ENCODE measurements at regions not wholly inside any gene's neighbourhood (a gene's known extent, or its start where the extent isn't known, plus 50 kb on each side); places are given as distances from the start of the nearest gene placed in this dataset.

DNA sequence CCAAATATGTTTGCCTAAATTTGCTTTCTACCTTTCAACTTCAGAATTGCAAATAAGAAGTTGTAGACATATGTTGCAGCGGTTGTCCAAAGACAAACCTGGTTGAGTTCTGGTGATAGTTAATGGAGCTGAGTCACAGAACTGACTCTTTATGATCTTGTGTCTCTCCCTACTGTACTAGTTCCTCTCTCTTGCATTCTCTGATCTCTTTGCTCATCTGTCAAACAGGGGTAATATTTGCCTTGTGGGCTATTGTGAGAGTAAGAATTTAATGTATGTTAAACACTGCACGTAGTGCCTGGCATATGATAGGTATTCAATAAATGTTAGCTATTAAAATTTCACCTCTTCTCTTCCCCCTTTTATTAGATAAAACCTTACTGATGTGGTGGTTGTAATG, 283.5 kb upstream of the RGS6 start:
- H2AFZ ChIP-seq (ENCODE audit: low read depth, low read length): no peak overlapping the region
- no peaks in the 10 kb centered on the region for H3K9me2 ChIP-seq (ENCODE audit: insufficient read depth, low read length)
- no peak overlapping the region for H3K4me3 ChIP-seq (ENCODE audit: low read length)
- H3K36me3 ChIP-seq (ENCODE audit: insufficient read depth, low read length): no peaks in the 10 kb centered on the region
- H3K27me3 ChIP-seq (ENCODE audit: insufficient read depth, low read depth, low read length): no peaks in the 10 kb centered on the region
- no peaks in the 10 kb centered on the region for H4K20me1 ChIP-seq (ENCODE audit: insufficient read depth)
- H3K27ac ChIP-seq (ENCODE audit: low read length): no peak overlapping the region
- peaks cover 4% of the 10 kb centered on the region for H3K9me3 ChIP-seq (ENCODE audit: low read length)
- H3K79me2 ChIP-seq (replicated peaks; ENCODE audit: insufficient read depth, low read length): no peaks in the 10 kb centered on the region
- TF ChIP-seq RAD21 (conservative IDR thresholded peaks at IDR 0.05) (no peak), SMC3 (conservative IDR thresholded peaks at IDR 0.05; ENCODE audit: poor library complexity) (no peak), TAF1 (IDR thresholded peaks at IDR 0.05; ENCODE audit: low read depth) (no peak), EP300 (conservative IDR thresholded peaks at IDR 0.05; ENCODE audit: poor library complexity, severe bottlenecking) (no peak), MXI1 (conservative IDR thresholded peaks at IDR 0.05; ENCODE audit: poor library complexity, severe bottlenecking) (no peak), EZH2 (IDR thresholded peaks at IDR 0.05; ENCODE audit: borderline replicate concordance, insufficient read depth, low read length, poor library complexity, severe bottlenecking) (no peak), POLR2AphosphoS5 (IDR thresholded peaks at IDR 0.05) (no peak)
- TF ChIP-seq, protein P1, sequence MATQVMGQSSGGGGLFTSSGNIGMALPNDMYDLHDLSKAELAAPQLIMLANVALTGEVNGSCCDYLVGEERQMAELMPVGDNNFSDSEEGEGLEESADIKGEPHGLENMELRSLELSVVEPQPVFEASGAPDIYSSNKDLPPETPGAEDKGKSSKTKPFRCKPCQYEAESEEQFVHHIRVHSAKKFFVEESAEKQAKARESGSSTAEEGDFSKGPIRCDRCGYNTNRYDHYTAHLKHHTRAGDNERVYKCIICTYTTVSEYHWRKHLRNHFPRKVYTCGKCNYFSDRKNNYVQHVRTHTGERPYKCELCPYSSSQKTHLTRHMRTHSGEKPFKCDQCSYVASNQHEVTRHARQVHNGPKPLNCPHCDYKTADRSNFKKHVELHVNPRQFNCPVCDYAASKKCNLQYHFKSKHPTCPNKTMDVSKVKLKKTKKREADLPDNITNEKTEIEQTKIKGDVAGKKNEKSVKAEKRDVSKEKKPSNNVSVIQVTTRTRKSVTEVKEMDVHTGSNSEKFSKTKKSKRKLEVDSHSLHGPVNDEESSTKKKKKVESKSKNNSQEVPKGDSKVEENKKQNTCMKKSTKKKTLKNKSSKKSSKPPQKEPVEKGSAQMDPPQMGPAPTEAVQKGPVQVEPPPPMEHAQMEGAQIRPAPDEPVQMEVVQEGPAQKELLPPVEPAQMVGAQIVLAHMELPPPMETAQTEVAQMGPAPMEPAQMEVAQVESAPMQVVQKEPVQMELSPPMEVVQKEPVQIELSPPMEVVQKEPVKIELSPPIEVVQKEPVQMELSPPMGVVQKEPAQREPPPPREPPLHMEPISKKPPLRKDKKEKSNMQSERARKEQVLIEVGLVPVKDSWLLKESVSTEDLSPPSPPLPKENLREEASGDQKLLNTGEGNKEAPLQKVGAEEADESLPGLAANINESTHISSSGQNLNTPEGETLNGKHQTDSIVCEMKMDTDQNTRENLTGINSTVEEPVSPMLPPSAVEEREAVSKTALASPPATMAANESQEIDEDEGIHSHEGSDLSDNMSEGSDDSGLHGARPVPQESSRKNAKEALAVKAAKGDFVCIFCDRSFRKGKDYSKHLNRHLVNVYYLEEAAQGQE (IDR thresholded peaks at IDR 0.05; ENCODE audit: borderline replicate concordance): no peak
- TF ChIP-seq, protein P2, sequence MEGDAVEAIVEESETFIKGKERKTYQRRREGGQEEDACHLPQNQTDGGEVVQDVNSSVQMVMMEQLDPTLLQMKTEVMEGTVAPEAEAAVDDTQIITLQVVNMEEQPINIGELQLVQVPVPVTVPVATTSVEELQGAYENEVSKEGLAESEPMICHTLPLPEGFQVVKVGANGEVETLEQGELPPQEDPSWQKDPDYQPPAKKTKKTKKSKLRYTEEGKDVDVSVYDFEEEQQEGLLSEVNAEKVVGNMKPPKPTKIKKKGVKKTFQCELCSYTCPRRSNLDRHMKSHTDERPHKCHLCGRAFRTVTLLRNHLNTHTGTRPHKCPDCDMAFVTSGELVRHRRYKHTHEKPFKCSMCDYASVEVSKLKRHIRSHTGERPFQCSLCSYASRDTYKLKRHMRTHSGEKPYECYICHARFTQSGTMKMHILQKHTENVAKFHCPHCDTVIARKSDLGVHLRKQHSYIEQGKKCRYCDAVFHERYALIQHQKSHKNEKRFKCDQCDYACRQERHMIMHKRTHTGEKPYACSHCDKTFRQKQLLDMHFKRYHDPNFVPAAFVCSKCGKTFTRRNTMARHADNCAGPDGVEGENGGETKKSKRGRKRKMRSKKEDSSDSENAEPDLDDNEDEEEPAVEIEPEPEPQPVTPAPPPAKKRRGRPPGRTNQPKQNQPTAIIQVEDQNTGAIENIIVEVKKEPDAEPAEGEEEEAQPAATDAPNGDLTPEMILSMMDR (IDR thresholded peaks at IDR 0.05; ENCODE audit: poor library complexity, severe bottlenecking): no peak
- H3K9ac ChIP-seq (ENCODE audit: low read length): no peak overlapping the region
- H3F3A ChIP-seq (ENCODE audit: insufficient read depth, low read length, poor library complexity, severe bottlenecking): no peaks in the 10 kb centered on the region
- no peak overlapping the region for H3K4me2 ChIP-seq (ENCODE audit: low read length)

DNA sequence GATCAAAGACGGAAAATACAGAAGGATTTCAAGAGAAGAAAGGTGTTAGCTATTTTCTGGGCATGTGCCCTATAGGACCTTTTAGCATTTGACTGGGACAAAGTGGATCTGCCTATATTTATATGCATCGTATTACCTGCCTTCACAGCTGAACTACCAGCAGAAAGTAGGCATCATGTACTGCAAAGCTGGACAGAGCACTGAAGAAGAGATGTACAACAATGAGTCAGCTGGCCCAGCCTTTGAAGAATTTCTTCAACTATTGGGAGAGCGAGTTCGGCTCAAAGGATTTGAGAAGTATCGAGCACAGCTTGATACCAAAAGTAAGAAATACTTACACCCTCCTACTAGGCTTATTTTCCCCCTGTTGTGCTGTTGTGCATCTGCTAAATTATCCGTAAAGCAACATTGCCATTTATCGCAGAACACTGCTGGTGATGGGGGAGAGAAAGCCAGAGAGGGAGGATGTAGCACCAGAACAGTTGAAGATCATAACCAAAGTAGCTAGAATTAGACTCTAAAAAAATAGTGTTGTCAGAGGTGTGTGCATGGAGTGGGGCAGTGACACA, 282.0 kb upstream of the RGS6 start:
- H3K9ac ChIP-seq (ENCODE audit: low read length): no peak overlapping the region
- H3K27me3 ChIP-seq (ENCODE audit: insufficient read depth, low read depth, low read length): no peaks in the 10 kb centered on the region
- no peaks in the 10 kb centered on the region for H3F3A ChIP-seq (ENCODE audit: insufficient read depth, low read length, poor library complexity, severe bottlenecking)
- H3K79me2 ChIP-seq (replicated peaks; ENCODE audit: insufficient read depth, low read length): no peaks in the 10 kb centered on the region
- no peak overlapping the region for H2AFZ ChIP-seq (ENCODE audit: low read depth, low read length)
- no peaks in the 10 kb centered on the region for H3K9me3 ChIP-seq (ENCODE audit: low read length)
- no peaks in the 10 kb centered on the region for H3K36me3 ChIP-seq (ENCODE audit: insufficient read depth, low read length)
- H3K4me2 ChIP-seq (ENCODE audit: low read length): no peak overlapping the region
- H3K4me3 ChIP-seq (ENCODE audit: low read length): no peak overlapping the region
- H3K9me2 ChIP-seq (ENCODE audit: insufficient read depth, low read length): no peaks in the 10 kb centered on the region
- no peaks in the 10 kb centered on the region for H4K20me1 ChIP-seq (ENCODE audit: insufficient read depth)
- no peak overlapping the region for H3K27ac ChIP-seq (ENCODE audit: low read length)
- TF ChIP-seq TAF1 (IDR thresholded peaks at IDR 0.05; ENCODE audit: low read depth) (no peak), MXI1 (conservative IDR thresholded peaks at IDR 0.05; ENCODE audit: poor library complexity, severe bottlenecking) (no peak), RAD21 (conservative IDR thresholded peaks at IDR 0.05) (no peak)
- TF ChIP-seq, protein P2 (IDR thresholded peaks at IDR 0.05; ENCODE audit: poor library complexity, severe bottlenecking): no peak
